ENCODE measurements at regions not wholly inside any gene's neighbourhood (a gene's known extent, or its start where the extent isn't known, plus 50 kb on each side); places are given as distances from the start of the nearest gene placed in this dataset.

DNA sequence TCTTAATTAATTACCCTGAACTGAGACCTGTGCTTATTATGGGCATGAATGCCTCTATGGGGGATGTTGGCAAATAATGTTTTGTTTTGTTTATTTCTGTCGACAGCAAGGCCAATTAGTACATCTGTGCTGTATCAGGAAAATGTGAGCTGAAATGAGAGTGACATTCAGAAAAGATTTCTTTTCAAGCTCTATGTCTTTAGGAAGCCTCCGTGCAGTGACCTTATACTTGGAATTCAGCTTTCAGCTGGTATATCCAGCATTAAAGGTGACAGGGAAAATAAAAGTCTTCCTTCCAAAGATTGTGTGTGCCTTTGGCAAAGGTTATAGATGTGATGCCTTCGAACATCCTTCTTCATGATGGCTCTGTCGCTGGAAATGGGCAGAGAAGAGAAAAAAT is 1061.1 kb downstream of the SORCS3 start:
- TF ChIP-seq CTCF (IDR thresholded peaks at IDR 0.05) = no peak
- TF ChIP-seq POLR2A (IDR thresholded peaks at IDR 0.05) = no peak

All from adrenal gland (tissue), 5 donors.